ENCODE measurements at regions not wholly inside any gene's neighbourhood (a gene's known extent, or its start where the extent isn't known, plus 50 kb on each side); places are given as distances from the start of the nearest gene placed in this dataset.

GRCh38 chr11:98600786-98601773, 419.7 kb upstream of the CNTN5 start:
- Histone ChIP-seq H3K4me2 (ENCODE audit: control insufficient read depth, insufficient read depth) (no peak overlapping the region), H4K20me1 (ENCODE audit: control insufficient read depth, insufficient read depth) (no peaks in the 10 kb centered on the region), H3K27ac (ENCODE audit: control insufficient read depth, insufficient read depth) (no peak overlapping the region), H3K4me3 (no peak overlapping the region), H3K9ac (ENCODE audit: control insufficient read depth, insufficient read depth, low read length) (no peak overlapping the region), H3K4me1 (ENCODE audit: control insufficient read depth, insufficient read depth, low read length) (no peaks in the 10 kb centered on the region), H3K9me3 (replicated peaks; ENCODE audit: control insufficient read depth, insufficient read depth, low read length) (no peaks in the 10 kb centered on the region), H3K27me3 (replicated peaks in 1 of 2; ENCODE audit: control insufficient read depth in 2 of 2, insufficient read depth in 2 of 2, low read length in 1 of 2) (no peaks in the 10 kb centered on the region), H3K36me3 (ENCODE audit: control insufficient read depth in 2 of 2, insufficient read depth in 2 of 2, low read length in 1 of 2) (no peaks in the 10 kb centered on the region), H3K79me2 (ENCODE audit: control insufficient read depth, insufficient read depth, low read length) (no peaks in the 10 kb centered on the region), H2AFZ (ENCODE audit: control insufficient read depth, low read depth, low read length) (no peak overlapping the region)
- intact Hi-C loops (cut with micrococcal nuclease; ENCODE audit: unreplicated experiment) (no loop called here), in situ Hi-C loops (cut with MboI) (no loop called here)
- ChIA-PET CTCF (no interaction called here), POLR2A (no interaction called here), SMC1A (ENCODE audit: uncharacterized antibody, unreplicated experiment) (no interaction called here), RAD21 (ENCODE audit: unreplicated experiment) (no interaction called here)
- DNase-seq (ENCODE audit: low read depth, low spot score) (no peak), FAIRE-seq (no peak), ATAC-seq (no peak)
- no TSS peak for BruUV-seq (replicated peaks)
- TF ChIP-seq RAD21 (IDR thresholded peaks at IDR 0.05; ENCODE audit: insufficient read depth, low read depth, low read length) = no peak
- no peak for TF ChIP-seq BCL11A (IDR thresholded peaks at IDR 0.05; ENCODE audit: low read depth, low read length)
- no peak for TF ChIP-seq ZSCAN29 (IDR thresholded peaks at IDR 0.05)
- no peak for TF ChIP-seq RCOR1 (conservative IDR thresholded peaks at IDR 0.05; ENCODE audit: low read depth, low read length)
- no peak for TF ChIP-seq PAX8 (IDR thresholded peaks at IDR 0.05)
- TF ChIP-seq CBX5 (IDR thresholded peaks at IDR 0.05; ENCODE audit: low read depth) = no peak
- no peak for TF ChIP-seq ATF7 (IDR thresholded peaks at IDR 0.05; ENCODE audit: low read depth)
- TF ChIP-seq, protein P1, sequence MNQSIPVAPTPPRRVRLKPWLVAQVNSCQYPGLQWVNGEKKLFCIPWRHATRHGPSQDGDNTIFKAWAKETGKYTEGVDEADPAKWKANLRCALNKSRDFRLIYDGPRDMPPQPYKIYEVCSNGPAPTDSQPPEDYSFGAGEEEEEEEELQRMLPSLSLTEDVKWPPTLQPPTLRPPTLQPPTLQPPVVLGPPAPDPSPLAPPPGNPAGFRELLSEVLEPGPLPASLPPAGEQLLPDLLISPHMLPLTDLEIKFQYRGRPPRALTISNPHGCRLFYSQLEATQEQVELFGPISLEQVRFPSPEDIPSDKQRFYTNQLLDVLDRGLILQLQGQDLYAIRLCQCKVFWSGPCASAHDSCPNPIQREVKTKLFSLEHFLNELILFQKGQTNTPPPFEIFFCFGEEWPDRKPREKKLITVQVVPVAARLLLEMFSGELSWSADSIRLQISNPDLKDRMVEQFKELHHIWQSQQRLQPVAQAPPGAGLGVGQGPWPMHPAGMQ (IDR thresholded peaks at IDR 0.05; ENCODE audit: borderline replicate concordance) = no peak
- no peak for TF ChIP-seq ZZZ3 (IDR thresholded peaks at IDR 0.05; ENCODE audit: control insufficient read depth, insufficient read length, low read depth)
- TF ChIP-seq STAT1 (conservative IDR thresholded peaks at IDR 0.05) = no peak
- TF ChIP-seq ZNF217 (IDR thresholded peaks at IDR 0.05) = no peak
- TF ChIP-seq, protein P2, sequence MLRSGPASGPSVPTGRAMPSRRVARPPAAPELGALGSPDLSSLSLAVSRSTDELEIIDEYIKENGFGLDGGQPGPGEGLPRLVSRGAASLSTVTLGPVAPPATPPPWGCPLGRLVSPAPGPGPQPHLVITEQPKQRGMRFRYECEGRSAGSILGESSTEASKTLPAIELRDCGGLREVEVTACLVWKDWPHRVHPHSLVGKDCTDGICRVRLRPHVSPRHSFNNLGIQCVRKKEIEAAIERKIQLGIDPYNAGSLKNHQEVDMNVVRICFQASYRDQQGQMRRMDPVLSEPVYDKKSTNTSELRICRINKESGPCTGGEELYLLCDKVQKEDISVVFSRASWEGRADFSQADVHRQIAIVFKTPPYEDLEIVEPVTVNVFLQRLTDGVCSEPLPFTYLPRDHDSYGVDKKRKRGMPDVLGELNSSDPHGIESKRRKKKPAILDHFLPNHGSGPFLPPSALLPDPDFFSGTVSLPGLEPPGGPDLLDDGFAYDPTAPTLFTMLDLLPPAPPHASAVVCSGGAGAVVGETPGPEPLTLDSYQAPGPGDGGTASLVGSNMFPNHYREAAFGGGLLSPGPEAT (IDR thresholded peaks at IDR 0.05; ENCODE audit: low read depth) = no peak
- no peak for TF ChIP-seq BHLHE40 (IDR thresholded peaks at IDR 0.05; ENCODE audit: borderline replicate concordance in 1 of 2, low read depth in 2 of 2, low read length in 1 of 2)
- no peak for TF ChIP-seq FOXK2 (IDR thresholded peaks at IDR 0.05)
- 5% methylated on average over 8 of the region's 8 CpGs for WGBS (ENCODE audit: insufficient coverage, insufficient replicate concordance, low lambda C conversion rate, missing lambda C conversion rate)

Measured in GM12878 (cell line).